Hematopoietic multipotent progenitor cell treated with erythropoietin and hydrocortisone succinate and interleukin-3 and kit ligand, for 15 days (in vitro differentiated cells): ENCODE measurements at regions not wholly inside any gene's neighbourhood (a gene's known extent, or its start where the extent isn't known, plus 50 kb on each side); places are given as distances from the start of the nearest gene placed in this dataset.

ENCODE experiments used
- DNase-seq: peaks from one replicate; pipeline ENCODE4 v3.0.0-alpha.2; 2015; ENCODE audit warnings: low spot score

GRCh38 chr18:66742832-66743231, 138.9 kb upstream of the CDH19 start:
- DNase-seq, result no peak

GRCh38 chr18:66735933-66736332, 132.0 kb upstream of the CDH19 start:
- DNase-seq, result no peak

- no peak for DNase-seq
Measured at GRCh38 chr18:66734451-66734850, 130.6 kb upstream of the CDH19 start.

- no peak for DNase-seq
Measured at GRCh38 chr18:66731890-66732289, 128.0 kb upstream of the CDH19 start.

- no peak for DNase-seq
Measured at GRCh38 chr18:66729442-66730239, 125.8 kb upstream of the CDH19 start.

GRCh38 chr18:66728951-66729350, 125.1 kb upstream of the CDH19 start:
- no peak for DNase-seq

GRCh38 chr18:66727991-66728390, 124.1 kb upstream of the CDH19 start:
- no peak for DNase-seq

- DNase-seq, result no peak
Measured at GRCh38 chr18:66724664-66725356, 120.9 kb upstream of the CDH19 start.

GRCh38 chr18:66722671-66723070, 118.8 kb upstream of the CDH19 start:
- no peak for DNase-seq

GRCh38 chr18:66708646-66709045, 104.8 kb upstream of the CDH19 start:
- no peak for DNase-seq

GRCh38 chr18:66707473-66707872, 103.6 kb upstream of the CDH19 start:
- DNase-seq, result no peak

GRCh38 chr18:66695281-66695680, 91.4 kb upstream of the CDH19 start:
- no peak for DNase-seq

GRCh38 chr18:66694852-66695251, 91.0 kb upstream of the CDH19 start:
- DNase-seq, result no peak

- no peak for DNase-seq
Measured at GRCh38 chr18:66687635-66688034, 83.7 kb upstream of the CDH19 start.

GRCh38 chr18:66682855-66683322, 79.0 kb upstream of the CDH19 start:
- no peak for DNase-seq

- no peak for DNase-seq
Measured at GRCh38 chr18:66676699-66677098, 72.8 kb upstream of the CDH19 start.

- no peak for DNase-seq
Measured at GRCh38 chr18:66674286-66674685, 70.4 kb upstream of the CDH19 start.

- DNase-seq, result no peak
Measured at GRCh38 chr18:66668706-66669105, 64.8 kb upstream of the CDH19 start.

GRCh38 chr18:66662632-66663031, 58.7 kb upstream of the CDH19 start:
- DNase-seq, result no peak

GRCh38 chr18:66655407-66655806, 51.5 kb upstream of the CDH19 start:
- DNase-seq, result no peak
